Panc1 (cell line): ENCODE measurements at regions not wholly inside any gene's neighbourhood (a gene's known extent, or its start where the extent isn't known, plus 50 kb on each side); places are given as distances from the start of the nearest gene placed in this dataset.

Experiments
- ATAC-seq: fragments of 200-7000 bp; cut with Tn5 transposase; 2 replicates; pipeline ENCODE4 v1.9.1; 2020; ENCODE audit warnings: mild to moderate bottlenecking, moderate library complexity
- BruUV-seq: library from RNA; stranded (reverse); fragments of 400-500 nt; replicated peaks from 2 replicates; lab custom pipeline; 2021; lab: Mats Ljungman, UMichigan
- CTCF ChIA-PET: fragments of 300-600 bp; sonication (Branson Sonifier 250); formaldehyde crosslinking; loops from one replicate; lab custom pipeline; 2022; ENCODE audit warnings: antibody characterized with exemption; lab: Charles Lee
- POLR2A ChIA-PET: fragments of 300-600 bp; sonication (Branson Sonifier 250); formaldehyde crosslinking; loops from one replicate; lab custom pipeline; 2022; ENCODE audit warnings: antibody characterized with exemption; lab: Charles Lee
- DNase-seq: peaks from one replicate; pipeline ENCODE4 v3.0.0-alpha.2; 2010; ENCODE audit warnings: low read depth, low spot score
- H3K27ac ChIP-seq: 2 replicates; pipeline ENCODE4 v1.5.1; 2011; ENCODE audit warnings: mild to moderate bottlenecking, low read length, inconsistent platforms
- H3K27me3 ChIP-seq: fragments of 200-500 bp; sonication (Bioruptor generic); 2 replicates; pipeline ENCODE4 v1.6.0; 2014; ENCODE audit warnings: low read length, inconsistent platforms; ENCODE audit not compliant: control insufficient read depth, insufficient read depth
- H3K36me3 ChIP-seq: fragments of 200-500 bp; sonication (Bioruptor generic); 2 replicates; pipeline ENCODE4 v1.5.1; 2014; ENCODE audit warnings: inconsistent platforms, mild to moderate bottlenecking, low read length, moderate library complexity; ENCODE audit not compliant: control insufficient read depth, insufficient read depth
- H3K4me1 ChIP-seq: 2 replicates; pipeline ENCODE4 v1.5.1; 2011; ENCODE audit warnings: inconsistent platforms, mild to moderate bottlenecking, low read length, moderate library complexity; ENCODE audit not compliant: control insufficient read depth, insufficient read depth
- H3K4me3 ChIP-seq, 2 experiments: 2 replicates each; pipeline ENCODE4 v1.5.1; 2011 to 2012; ENCODE audit warnings: low read depth in 2 of 2, low read length in 2 of 2, mild to moderate bottlenecking in 2 of 2, inconsistent platforms in 1 of 2, moderate library complexity in 1 of 2
- H3K9me3 ChIP-seq: fragments of 200-500 bp; sonication (Bioruptor generic); 2 replicates; pipeline ENCODE4 v1.5.1; 2014; ENCODE audit warnings: low read depth, mild to moderate bottlenecking, inconsistent platforms, low read length, moderate library complexity; ENCODE audit not compliant: control insufficient read depth, insufficient read depth
- CTCF ChIP-seq: fragments of 450-650 bp; IDR thresholded peaks from 2 replicates; pipeline ENCODE4 v1.5.1; 2017; ENCODE audit warnings: mild to moderate bottlenecking
- POLR2AphosphoS5 ChIP-seq: IDR thresholded peaks from 2 replicates; pipeline ENCODE4 v1.6.1; 2012; ENCODE audit warnings: mild to moderate bottlenecking, low read depth, low read length, moderate library complexity
- REST ChIP-seq, 2 experiments: IDR thresholded peaks; 2 replicates each; pipeline ENCODE4 v1.6.1; 2011 to 2012; ENCODE audit warnings: low read depth in 2 of 2, control low read depth in 1 of 2, low read length in 1 of 2, mild to moderate bottlenecking in 1 of 2, moderate library complexity in 1 of 2; ENCODE audit not compliant: insufficient read depth in 1 of 2
- SIN3A ChIP-seq: IDR thresholded peaks from 2 replicates; pipeline ENCODE4 v1.6.1; 2012; ENCODE audit warnings: low read depth, mild to moderate bottlenecking, low read length, moderate library complexity, borderline replicate concordance; ENCODE audit not compliant: insufficient read depth
- TCF7L2 ChIP-seq: IDR thresholded peaks from 2 replicates; pipeline ENCODE4 v1.6.1; 2011; ENCODE audit warnings: mild to moderate bottlenecking, low read depth, low read length, inconsistent platforms
- in situ Hi-C: cut with HindIII; loops from 2 replicates; pipeline ENCODE4 v1.10.0; 2016; ENCODE audit warnings: low sequenced_read_pairs, low pct_unique_long_range_greater_than_20kb
- intact Hi-C: fragments of 100-400 bp; cut with micrococcal nuclease; formaldehyde crosslinking; loops from one replicate; pipeline ENCODE4 v1.10.0; 2022; ENCODE audit not compliant: unreplicated experiment

GRCh38 chr2:2832657-2833056 lies 501.6 kb upstream of the MYT1L start:
- CTCF ChIA-PET, result no interaction called here
- no TSS peak for BruUV-seq
- H3K36me3 ChIP-seq, result no peaks in the 10 kb centered on the region
- DNase-seq (no peak), ATAC-seq (no peak)
- H3K27me3 ChIP-seq, result no peaks in the 10 kb centered on the region; the same call in 1 of the 2 replicates
- in situ Hi-C loops, result no loop called here
- TF ChIP-seq SIN3A, result no peak
- TF ChIP-seq TCF7L2, result no peak
- no peak for TF ChIP-seq REST (IDR thresholded peaks at IDR 0.05; ENCODE audit: insufficient read depth in 1 of 2, low read depth in 2 of 2, low read length in 1 of 2)
- no peak for TF ChIP-seq CTCF
- TF ChIP-seq POLR2AphosphoS5, result no peak
- H3K4me1 ChIP-seq, result no peaks in the 10 kb centered on the region
- no peaks in the 10 kb centered on the region for H3K9me3 ChIP-seq
- intact Hi-C loops, result no loop called here
- POLR2A ChIA-PET, result no interaction called here
- no peak overlapping the region for H3K27ac ChIP-seq
- no peak overlapping the region for H3K4me3 ChIP-seq

GRCh38 chr2:2831633-2832032 lies 500.6 kb upstream of the MYT1L start:
- Histone ChIP-seq H3K27ac (no peak overlapping the region), H3K9me3 (no peaks in the 10 kb centered on the region), H3K27me3 (no peaks in the 10 kb centered on the region; the same call in 1 of the 2 replicates), H3K4me1 (no peaks in the 10 kb centered on the region), H3K4me3 (no peak overlapping the region), H3K36me3 (no peaks in the 10 kb centered on the region)
- in situ Hi-C loops (no loop called here), intact Hi-C loops (no loop called here)
- TF ChIP-seq CTCF (no peak), TCF7L2 (no peak), SIN3A (no peak), POLR2AphosphoS5 (no peak), REST (IDR thresholded peaks at IDR 0.05; ENCODE audit: insufficient read depth in 1 of 2, low read depth in 2 of 2, low read length in 1 of 2) (no peak)
- DNase-seq (no peak), ATAC-seq (no peak)
- ChIA-PET POLR2A (no interaction called here), CTCF (no interaction called here)
- no TSS peak for BruUV-seq
